Glomerular visceral epithelial cell (primary cell): ENCODE measurements at regions not wholly inside any gene's neighbourhood (a gene's known extent, or its start where the extent isn't known, plus 50 kb on each side); places are given as distances from the start of the nearest gene placed in this dataset.
A peak's percentile ranks its signal among the peaks of the same experiment; 100 is the strongest.

Experiments
- DNase-seq: peaks from one replicate; pipeline ENCODE4 v3.0.0-alpha.2; 2016; ENCODE audit errors: extremely low spot score

GRCh38 chr12:24759155-24759554, 189.7 kb downstream of the BCAT1 start:
- DNase-seq, result peak; percentile 29

GRCh38 chr12:24756479-24757024, 192.3 kb downstream of the BCAT1 start:
- DNase-seq, result no peak

GRCh38 chr12:24754690-24755638, 193.9 kb downstream of the BCAT1 start:
- peak; percentile 76 for DNase-seq

- DNase-seq, result peak; percentile 41
Measured at GRCh38 chr12:24752763-24753462, 196.0 kb downstream of the BCAT1 start.

GRCh38 chr12:24751181-24751580, 197.7 kb downstream of the BCAT1 start:
- DNase-seq, result no peak

GRCh38 chr12:24750263-24750662, 198.6 kb downstream of the BCAT1 start:
- peak; percentile 39 for DNase-seq

GRCh38 chr12:24749171-24749570, 199.7 kb downstream of the BCAT1 start:
- DNase-seq, result no peak

- no peak for DNase-seq
Measured at GRCh38 chr12:24748326-24748725, 200.6 kb downstream of the BCAT1 start.

GRCh38 chr12:24746864-24747263, 202.0 kb downstream of the BCAT1 start:
- no peak for DNase-seq

- DNase-seq, result no peak
Measured at GRCh38 chr12:24746006-24746671, 202.8 kb downstream of the BCAT1 start.

GRCh38 chr12:24743941-24744793, 204.7 kb downstream of the BCAT1 start:
- no peak for DNase-seq

GRCh38 chr12:24742378-24742777, 206.5 kb downstream of the BCAT1 start:
- DNase-seq, result no peak

GRCh38 chr12:24741216-24741615, 207.7 kb downstream of the BCAT1 start:
- no peak for DNase-seq

- no peak for DNase-seq
Measured at GRCh38 chr12:24739106-24739779, 209.7 kb downstream of the BCAT1 start.

- no peak for DNase-seq
Measured at GRCh38 chr12:24738441-24738840, 210.5 kb downstream of the BCAT1 start.

- no peak for DNase-seq
Measured at GRCh38 chr12:24731596-24731995, 217.3 kb downstream of the BCAT1 start.

GRCh38 chr12:24730489-24730896, 218.4 kb downstream of the BCAT1 start:
- no peak for DNase-seq

GRCh38 chr12:24728826-24729225, 220.1 kb downstream of the BCAT1 start:
- DNase-seq, result no peak

GRCh38 chr12:24728366-24728765, 220.5 kb downstream of the BCAT1 start:
- DNase-seq, result peak; percentile 27

GRCh38 chr12:24725616-24726015, 223.3 kb downstream of the BCAT1 start:
- DNase-seq, result no peak

GRCh38 chr12:24724814-24725213, 224.1 kb downstream of the BCAT1 start:
- DNase-seq, result no peak
